ENCODE measurements at regions not wholly inside any gene's neighbourhood (a gene's known extent, or its start where the extent isn't known, plus 50 kb on each side); places are given as distances from the start of the nearest gene placed in this dataset.

DNA sequence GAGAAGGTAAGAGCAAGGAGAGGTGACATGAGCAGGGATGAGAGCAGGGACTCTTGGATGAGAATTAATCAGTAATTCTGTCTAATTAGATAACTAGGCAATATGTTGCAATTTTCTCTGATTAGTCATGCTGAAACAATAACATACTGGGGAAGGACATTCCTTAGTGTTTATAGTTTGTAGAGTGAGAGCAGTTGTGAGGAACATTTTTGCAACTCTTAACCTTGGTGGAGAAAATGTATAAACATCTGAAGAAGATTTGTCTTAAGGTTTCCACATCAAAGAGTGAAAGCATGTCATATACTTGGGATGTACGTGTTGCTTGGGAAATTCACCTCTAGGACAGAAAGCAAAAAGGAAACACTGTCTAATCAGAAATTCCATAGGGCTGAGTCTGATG, 955.4 kb upstream of the FANCL start:
- no peak for TF ChIP-seq EZH2phosphoT487 (conservative IDR thresholded peaks at IDR 0.05; ENCODE audit: low read length)
- TF ChIP-seq, protein P1, sequence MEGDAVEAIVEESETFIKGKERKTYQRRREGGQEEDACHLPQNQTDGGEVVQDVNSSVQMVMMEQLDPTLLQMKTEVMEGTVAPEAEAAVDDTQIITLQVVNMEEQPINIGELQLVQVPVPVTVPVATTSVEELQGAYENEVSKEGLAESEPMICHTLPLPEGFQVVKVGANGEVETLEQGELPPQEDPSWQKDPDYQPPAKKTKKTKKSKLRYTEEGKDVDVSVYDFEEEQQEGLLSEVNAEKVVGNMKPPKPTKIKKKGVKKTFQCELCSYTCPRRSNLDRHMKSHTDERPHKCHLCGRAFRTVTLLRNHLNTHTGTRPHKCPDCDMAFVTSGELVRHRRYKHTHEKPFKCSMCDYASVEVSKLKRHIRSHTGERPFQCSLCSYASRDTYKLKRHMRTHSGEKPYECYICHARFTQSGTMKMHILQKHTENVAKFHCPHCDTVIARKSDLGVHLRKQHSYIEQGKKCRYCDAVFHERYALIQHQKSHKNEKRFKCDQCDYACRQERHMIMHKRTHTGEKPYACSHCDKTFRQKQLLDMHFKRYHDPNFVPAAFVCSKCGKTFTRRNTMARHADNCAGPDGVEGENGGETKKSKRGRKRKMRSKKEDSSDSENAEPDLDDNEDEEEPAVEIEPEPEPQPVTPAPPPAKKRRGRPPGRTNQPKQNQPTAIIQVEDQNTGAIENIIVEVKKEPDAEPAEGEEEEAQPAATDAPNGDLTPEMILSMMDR (IDR thresholded peaks at IDR 0.05; ENCODE audit: insufficient read depth, low read length, poor library complexity, severe bottlenecking): no peak

DNA sequence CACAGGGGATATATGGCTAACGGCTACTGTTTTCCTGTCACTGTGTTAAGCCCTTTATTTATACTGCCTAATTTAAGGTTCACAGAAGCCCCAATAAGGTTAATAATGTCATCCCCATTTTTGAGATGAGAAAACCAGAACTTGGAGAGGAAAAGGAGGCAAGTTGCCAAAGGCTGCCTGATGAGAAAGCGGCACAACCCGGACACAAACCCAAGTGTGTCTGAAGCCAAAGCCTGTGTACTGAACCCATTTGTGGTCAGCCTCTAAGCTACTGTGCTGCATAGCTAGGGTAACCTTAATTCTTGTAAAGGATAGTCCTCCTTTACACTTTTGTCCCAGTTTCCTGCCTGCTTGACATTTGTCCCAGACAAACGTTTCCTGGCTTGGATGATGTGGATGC, 954.7 kb upstream of the FANCL start:
- Histone ChIP-seq H3K9ac (ENCODE audit: low read length) (no peak overlapping the region), H3K27ac (ENCODE audit: low read depth, low read length) (no peak overlapping the region), H3K4me2 (ENCODE audit: low read depth, low read length, poor library complexity, severe bottlenecking) (no peak overlapping the region), H3K36me3 (ENCODE audit: low read length) (no peaks in the 10 kb centered on the region), H4K20me1 (ENCODE audit: low read depth, low read length) (no peaks in the 10 kb centered on the region), H3K9me2 (replicated peaks; ENCODE audit: insufficient read depth, low read length) (no peaks in the 10 kb centered on the region), H3K79me2 (ENCODE audit: insufficient read depth, low read length) (no peaks in the 10 kb centered on the region), H3K9me3 (ENCODE audit: insufficient read depth, low read length) (no peaks in the 10 kb centered on the region), H3K4me3 (ENCODE audit: insufficient read depth, low read length, poor library complexity, severe bottlenecking) (no peak overlapping the region), H3F3A (ENCODE audit: insufficient read depth) (no peaks in the 10 kb centered on the region), H2AFZ (ENCODE audit: low read depth, low read length, severe bottlenecking) (no peak overlapping the region), H3K27me3 (ENCODE audit: low read length) (no peaks in the 10 kb centered on the region)
- TF ChIP-seq EZH2phosphoT487 (conservative IDR thresholded peaks at IDR 0.05; ENCODE audit: low read length): no peak
- TF ChIP-seq, protein P1 (IDR thresholded peaks at IDR 0.05; ENCODE audit: insufficient read depth, low read length, poor library complexity, severe bottlenecking): no peak

More for the DNA sequence above, 955.4 kb upstream of the FANCL start:
- Histone ChIP-seq H3K27me3 (ENCODE audit: low read length) (no peaks in the 10 kb centered on the region), H3K27ac (ENCODE audit: low read depth, low read length) (no peak overlapping the region), H3K4me3 (ENCODE audit: insufficient read depth, low read length, poor library complexity, severe bottlenecking) (no peak overlapping the region), H4K20me1 (ENCODE audit: low read depth, low read length) (no peaks in the 10 kb centered on the region), H3K9me2 (replicated peaks; ENCODE audit: insufficient read depth, low read length) (no peaks in the 10 kb centered on the region), H3K79me2 (ENCODE audit: insufficient read depth, low read length) (no peaks in the 10 kb centered on the region), H3K9me3 (ENCODE audit: insufficient read depth, low read length) (no peaks in the 10 kb centered on the region), H3K4me2 (ENCODE audit: low read depth, low read length, poor library complexity, severe bottlenecking) (no peak overlapping the region), H3F3A (ENCODE audit: insufficient read depth) (no peaks in the 10 kb centered on the region), H2AFZ (ENCODE audit: low read depth, low read length, severe bottlenecking) (no peak overlapping the region), H3K9ac (ENCODE audit: low read length) (no peak overlapping the region), H3K36me3 (ENCODE audit: low read length) (no peaks in the 10 kb centered on the region)

DNA sequence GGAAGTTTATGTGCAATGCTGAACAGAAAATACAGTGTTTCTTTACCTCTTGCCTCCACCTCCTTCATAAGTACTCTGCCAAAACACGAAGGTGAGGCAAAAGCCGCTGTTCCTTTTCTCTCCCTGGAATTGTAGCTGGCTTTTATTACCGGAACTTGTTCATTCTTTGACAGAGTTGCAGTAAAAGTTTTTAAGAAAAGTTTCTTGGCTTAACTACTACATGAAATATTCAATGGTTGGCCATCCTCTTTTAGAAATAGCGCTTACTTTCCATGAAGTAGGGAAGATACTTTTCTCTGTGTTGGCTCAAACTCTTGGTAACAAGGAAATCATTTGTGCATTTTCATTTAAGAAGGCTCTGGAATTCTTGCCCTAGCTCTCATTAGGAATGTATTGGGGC, 950.7 kb upstream of the FANCL start:
- Histone ChIP-seq H3K9ac (ENCODE audit: low read length) (no peak overlapping the region), H3K4me2 (ENCODE audit: low read depth, low read length, poor library complexity, severe bottlenecking) (no peak overlapping the region), H3K79me2 (ENCODE audit: insufficient read depth, low read length) (no peaks in the 10 kb centered on the region), H4K20me1 (ENCODE audit: low read depth, low read length) (no peaks in the 10 kb centered on the region), H3K4me3 (ENCODE audit: insufficient read depth, low read length, poor library complexity, severe bottlenecking) (no peak overlapping the region), H3K9me2 (replicated peaks; ENCODE audit: insufficient read depth, low read length) (no peaks in the 10 kb centered on the region), H3K9me3 (ENCODE audit: insufficient read depth, low read length) (no peaks in the 10 kb centered on the region), H3K36me3 (ENCODE audit: low read length) (no peaks in the 10 kb centered on the region), H3F3A (ENCODE audit: insufficient read depth) (no peaks in the 10 kb centered on the region), H3K27me3 (ENCODE audit: low read length) (no peaks in the 10 kb centered on the region), H2AFZ (ENCODE audit: low read depth, low read length, severe bottlenecking) (no peak overlapping the region), H3K27ac (ENCODE audit: low read depth, low read length) (no peak overlapping the region)
- TF ChIP-seq, protein P1 (IDR thresholded peaks at IDR 0.05; ENCODE audit: insufficient read depth, low read length, poor library complexity, severe bottlenecking): no peak
- TF ChIP-seq EZH2phosphoT487 (conservative IDR thresholded peaks at IDR 0.05; ENCODE audit: low read length): no peak
